K562 (cell line): ENCODE measurements at regions not wholly inside any gene's neighbourhood (a gene's known extent, or its start where the extent isn't known, plus 50 kb on each side); places are given as distances from the start of the nearest gene placed in this dataset.

Experiments used
- ATAC-seq: fragments of 200-7000 bp; cut with Tn5 transposase; 3 replicates; pipeline ENCODE4 v1.9.1; 2020; ENCODE audit warnings: moderate library complexity
- BruUV-seq: library from RNA; stranded (reverse); fragments of 400-500 nt; replicated peaks from 2 replicates; lab custom pipeline; 2021; lab: Mats Ljungman, UMichigan
- CTCF ChIA-PET: fragments of 300-600 bp; formaldehyde crosslinking; extraction: SDS; loops from one replicate; lab custom pipeline; 2021; ENCODE audit warnings: low intra/inter-chr PET ratio; lab: Yijun Ruan, JAX
- POLR2A ChIA-PET: fragments of 300-600, 350-650 bp; sonication (Branson Sonifier 250); formaldehyde crosslinking; extraction: SDS; loops from one replicate; lab custom pipeline; 2021; ENCODE audit warnings: antibody characterized with exemption, inconsistent platforms; lab: Yijun Ruan, JAX
- DNase-seq, 4 experiments: peaks; one replicate each; pipeline versions ENCODE4 v3.0.0 to v3.0.0-alpha.2; 2011 to 2018; ENCODE audit warnings: low spot score in 3 of 4, mixed read lengths in 3 of 4; ENCODE audit errors: extremely low read depth in 1 of 4
- FAIRE-seq: peaks from 2 replicates; lab custom pipeline; 2011; peaks lifted over from hg19 to GRCh38; lab: Jason Lieb, UNC
- H2AFZ ChIP-seq: 2 replicates; pipeline ENCODE4 v1.6.0; 2011; ENCODE audit warnings: low read depth, low read length, control low read depth, inconsistent platforms
- H3K27ac ChIP-seq: fragments of 200-600 bp; 3 replicates; pipeline ENCODE4 v1.8.0; 2011; ENCODE audit warnings: low read depth, mild to moderate bottlenecking, control low read depth, inconsistent platforms, low read length, moderate library complexity, mixed read lengths; ENCODE audit errors: extremely low read depth
- H3K27me3 ChIP-seq, 2 experiments: fragments of 300-600 bp in 1 of 2; 2 replicates in 1 of 2; 3 replicates in 1 of 2; pipeline versions ENCODE4 v1.6.0 to v1.8.0; 2011; ENCODE audit warnings: inconsistent platforms in 2 of 2, low read length in 2 of 2, mild to moderate bottlenecking in 1 of 2, mixed read lengths in 1 of 2, moderate library complexity in 1 of 2; ENCODE audit not compliant: control insufficient read depth in 2 of 2, insufficient read depth in 2 of 2
- H3K36me3 ChIP-seq: fragments of 300-600 bp; 3 replicates; pipeline ENCODE4 v1.8.0; 2011; ENCODE audit warnings: mild to moderate bottlenecking, low read length, inconsistent platforms; ENCODE audit not compliant: control insufficient read depth, insufficient read depth
- H3K4me1 ChIP-seq, 2 experiments: fragments of 200-600 bp in 1 of 2; replicated peaks in 1 of 2; 2 replicates in 1 of 2; 3 replicates in 1 of 2; pipeline versions ENCODE4 v1.5.1 to v1.8.0; 2011; ENCODE audit warnings: inconsistent platforms in 2 of 2, low read length in 2 of 2, mild to moderate bottlenecking in 1 of 2, mixed read lengths in 1 of 2, moderate library complexity in 1 of 2; ENCODE audit not compliant: control insufficient read depth in 2 of 2, insufficient read depth in 2 of 2
- H3K4me2 ChIP-seq: 2 replicates; pipeline ENCODE4 v1.6.1; 2011; ENCODE audit warnings: low read length, control low read depth, inconsistent platforms, mixed read lengths; ENCODE audit not compliant: insufficient read depth
- H3K4me3 ChIP-seq: fragments of 200-600 bp; sonication (generic), shearing (Covaris generic); 2 replicates; pipeline ENCODE4 v1.5.1; 2016; ENCODE audit warnings: control low read depth, inconsistent platforms
- H3K79me2 ChIP-seq: fragments of 200-600 bp; 3 replicates; pipeline ENCODE4 v1.8.0; 2011; ENCODE audit warnings: low read length, inconsistent platforms; ENCODE audit not compliant: control insufficient read depth, insufficient read depth
- H3K9ac ChIP-seq, 2 experiments: 2 replicates each; pipeline versions ENCODE4 v1.6.0 to v1.6.1; 2011; ENCODE audit warnings: low read depth in 2 of 2, low read length in 2 of 2, control low read depth in 1 of 2, inconsistent platforms in 1 of 2, mild to moderate bottlenecking in 1 of 2, mixed read lengths in 1 of 2; ENCODE audit not compliant: insufficient read depth in 1 of 2
- H3K9me1 ChIP-seq: one replicate; pipeline ENCODE4 v1.6.0; 2011; ENCODE audit warnings: inconsistent platforms, mild to moderate bottlenecking, low read length, moderate library complexity; ENCODE audit not compliant: control insufficient read depth, insufficient read depth
- H3K9me3 ChIP-seq: replicated peaks from 2 replicates; pipeline ENCODE4 v1.5.1; 2011; ENCODE audit warnings: low read depth, low read length, inconsistent platforms; ENCODE audit not compliant: control insufficient read depth, insufficient read depth
- H4K20me1 ChIP-seq: replicated peaks from 2 replicates; pipeline ENCODE4 v1.6.1; 2011; ENCODE audit warnings: low read length, inconsistent platforms, mixed read lengths; ENCODE audit not compliant: control insufficient read depth, insufficient read depth
- ATF7 ChIP-seq: fragments of 450-650 bp; IDR thresholded peaks from 2 replicates; pipeline ENCODE4 v1.7.1; 2014; ENCODE audit warnings: mild to moderate bottlenecking, moderate library complexity
- CBX2 ChIP-seq: fragments of 200-600 bp; sonication (generic); IDR thresholded peaks from one replicate; pipeline ENCODE4 v1.6.1; 2012; ENCODE audit warnings: mild to moderate bottlenecking, low read length, inconsistent platforms; ENCODE audit not compliant: insufficient read depth, poor library complexity, severe bottlenecking
- CEBPG ChIP-seq, 3 experiments: fragments of 200-800 bp in 1 of 3; sonication (Bioruptor generic) in 1 of 3; sonication (generic) in 1 of 3; formaldehyde crosslinking in 1 of 3; IDR thresholded peaks in 2 of 3; conservative IDR thresholded peaks in 1 of 3; 2 replicates each; pipeline versions ENCODE4 v1.6.1 to v1.8.0; 2016 to 2022; ENCODE audit warnings: missing compliant biosample characterization in 2 of 3, missing genetic modification characterization in 2 of 3, mild to moderate bottlenecking in 1 of 3, missing genetic modification reagents in 1 of 3
- CHCHD3 ChIP-seq: fragments of 250-450 bp; sonication (Bioruptor Pico); IDR thresholded peaks from 2 replicates; pipeline ENCODE4 v2.1.2; 2022; ENCODE audit warnings: mild to moderate bottlenecking
- MTA1 ChIP-seq: fragments of 450-650 bp; IDR thresholded peaks from 2 replicates; pipeline ENCODE4 v1.6.1; 2017; ENCODE audit warnings: borderline replicate concordance
- SAFB2 ChIP-seq: fragments of 200-400 bp; formaldehyde crosslinking; IDR thresholded peaks from 2 replicates; pipeline ENCODE4 v1.6.1; 2018; ENCODE audit warnings: borderline replicate concordance, low read length, low read depth, moderate library complexity; ENCODE audit not compliant: severe bottlenecking
- SMARCE1 ChIP-seq: fragments of 450-650 bp; IDR thresholded peaks from 2 replicates; pipeline ENCODE4 v1.7.1; 2016; ENCODE audit warnings: mild to moderate bottlenecking
- ZBTB1 ChIP-seq: sonication (generic); formaldehyde crosslinking; IDR thresholded peaks from 2 replicates; pipeline ENCODE4 v1.8.1; 2023; ENCODE audit warnings: missing genetic modification reagents, low read depth, mild to moderate bottlenecking, borderline replicate concordance
- ZC3H11A ChIP-seq: IDR thresholded peaks from 2 replicates; pipeline ENCODE4 v1.6.1; 2012; ENCODE audit warnings: low read depth, low read length, improper control_type of control experiment
- WGBS: fragments of 100-300 bp; shearing (Covaris generic); methylation state at CpG from one replicate; pipeline ENCODE4 v1.1.6; 2016; ENCODE audit warnings: low coverage, mixed read lengths; ENCODE audit not compliant: insufficient coverage; ENCODE audit errors: missing lambda C conversion rate; 5-methylcytosine and 5-hydroxymethylcytosine counted together
- in situ Hi-C: fragments of 300-500 bp; cut with MboI; formaldehyde crosslinking; loops from 4 replicates; pipeline ENCODE4 v1.15.0; 2018; ENCODE audit warnings: inconsistent platforms, mixed read lengths
- intact Hi-C: fragments of 100-400 bp; cut with micrococcal nuclease; formaldehyde crosslinking; loops from 2 replicates; pipeline ENCODE4 v1.14.2; 2022
- TF ChIP-seq, protein P1 (sequence below): sonication (generic); formaldehyde crosslinking; IDR thresholded peaks from 2 replicates; pipeline ENCODE4 v1.8.1; 2023; ENCODE audit warnings: mild to moderate bottlenecking, missing genetic modification reagents
- TF ChIP-seq, protein P2 (sequence below): fragments of 250-450 bp; sonication (Bioruptor Pico); IDR thresholded peaks from 2 replicates; pipeline ENCODE4 v1.9.0; 2021; ENCODE audit warnings: mild to moderate bottlenecking, inconsistent platforms
- TF ChIP-seq, protein P3 (sequence below): sonication (generic); IDR thresholded peaks from 2 replicates; pipeline ENCODE4 v1.6.1; 2016
- TF ChIP-seq, protein P4 (sequence below): fragments of 250-450 bp; sonication (Bioruptor Pico); IDR thresholded peaks from 2 replicates; pipeline ENCODE4 v1.8.0; 2021; ENCODE audit warnings: borderline replicate concordance, mild to moderate bottlenecking, moderate library complexity; ENCODE audit not compliant: poor library complexity, severe bottlenecking

DNA sequence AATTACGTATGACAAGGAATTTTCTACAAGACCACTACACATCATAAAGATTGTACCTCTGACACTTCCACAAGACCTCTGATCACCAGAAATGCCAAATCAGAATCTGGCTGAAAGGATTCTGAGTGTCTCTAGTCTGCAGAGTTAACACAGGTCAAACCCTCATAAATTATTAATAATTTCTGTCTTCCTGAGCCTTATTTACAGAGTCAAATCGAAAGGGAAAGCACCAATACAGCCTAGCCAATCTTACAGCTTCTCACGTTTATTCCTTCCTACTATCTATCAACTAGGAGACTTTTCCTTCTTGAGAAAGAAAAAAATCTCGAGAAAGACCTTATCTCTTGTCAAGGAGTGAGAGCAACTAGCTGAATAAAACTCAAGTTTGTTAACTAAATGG lies 2151.6 kb downstream of the MRPL39 start (continued):
- TF ChIP-seq, protein P1, sequence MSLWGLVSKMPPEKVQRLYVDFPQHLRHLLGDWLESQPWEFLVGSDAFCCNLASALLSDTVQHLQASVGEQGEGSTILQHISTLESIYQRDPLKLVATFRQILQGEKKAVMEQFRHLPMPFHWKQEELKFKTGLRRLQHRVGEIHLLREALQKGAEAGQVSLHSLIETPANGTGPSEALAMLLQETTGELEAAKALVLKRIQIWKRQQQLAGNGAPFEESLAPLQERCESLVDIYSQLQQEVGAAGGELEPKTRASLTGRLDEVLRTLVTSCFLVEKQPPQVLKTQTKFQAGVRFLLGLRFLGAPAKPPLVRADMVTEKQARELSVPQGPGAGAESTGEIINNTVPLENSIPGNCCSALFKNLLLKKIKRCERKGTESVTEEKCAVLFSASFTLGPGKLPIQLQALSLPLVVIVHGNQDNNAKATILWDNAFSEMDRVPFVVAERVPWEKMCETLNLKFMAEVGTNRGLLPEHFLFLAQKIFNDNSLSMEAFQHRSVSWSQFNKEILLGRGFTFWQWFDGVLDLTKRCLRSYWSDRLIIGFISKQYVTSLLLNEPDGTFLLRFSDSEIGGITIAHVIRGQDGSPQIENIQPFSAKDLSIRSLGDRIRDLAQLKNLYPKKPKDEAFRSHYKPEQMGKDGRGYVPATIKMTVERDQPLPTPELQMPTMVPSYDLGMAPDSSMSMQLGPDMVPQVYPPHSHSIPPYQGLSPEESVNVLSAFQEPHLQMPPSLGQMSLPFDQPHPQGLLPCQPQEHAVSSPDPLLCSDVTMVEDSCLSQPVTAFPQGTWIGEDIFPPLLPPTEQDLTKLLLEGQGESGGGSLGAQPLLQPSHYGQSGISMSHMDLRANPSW (CRISPR knock-in tag) = no peak

DNA sequence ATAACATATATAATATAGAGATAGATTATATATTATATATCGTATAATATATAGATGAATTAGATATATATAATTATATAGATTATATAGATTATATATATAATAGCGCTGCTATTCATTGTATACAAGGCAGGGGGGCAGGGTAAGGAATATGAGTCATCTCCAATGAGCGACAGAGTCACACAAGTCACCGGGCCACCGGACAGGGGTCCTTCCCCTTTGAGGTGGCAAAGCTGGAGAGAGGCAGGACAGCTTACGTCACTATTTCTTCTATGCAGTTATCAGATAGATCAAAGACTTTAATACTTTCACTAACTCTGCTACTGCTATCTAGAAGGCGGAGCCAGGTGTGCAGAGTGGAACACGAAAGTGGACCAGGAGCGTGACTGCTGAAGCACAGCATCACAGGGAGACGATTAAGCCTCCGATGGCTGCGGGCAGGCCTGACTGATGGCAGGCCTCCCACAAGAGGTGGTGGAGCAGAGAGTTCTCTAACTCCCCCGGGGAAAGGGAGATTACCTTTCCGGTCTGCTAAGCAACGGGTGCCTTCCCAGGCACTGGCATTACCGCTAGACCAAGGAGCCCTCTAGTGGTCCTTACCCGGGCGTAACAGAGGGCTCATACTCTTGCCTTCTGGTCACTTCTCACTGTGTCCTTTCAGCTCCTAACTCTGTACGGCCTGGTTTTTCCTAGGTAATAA lies 2154.7 kb downstream of the MRPL39 start:
- BruUV-seq = no TSS peak
- peak in 1 of 4 experiments; percentile 3 for DNase-seq
- no peaks in the 10 kb centered on the region for H4K20me1 ChIP-seq
- intact Hi-C loops (no loop called here), in situ Hi-C loops (no loop called here)
- H3K27ac ChIP-seq = no peak overlapping the region
- WGBS = 1% methylated on average over 19 of the region's 19 CpGs
- H3K4me1 ChIP-seq = no peaks in the 10 kb centered on the region
- no peaks in the 10 kb centered on the region for H3K27me3 ChIP-seq
- no peak for TF ChIP-seq SMARCE1
- no peak for TF ChIP-seq MTA1
- TF ChIP-seq CBX2 = no peak
- TF ChIP-seq SAFB2 = no peak
- TF ChIP-seq CHCHD3 (CRISPR knock-in tag) = no peak
- TF ChIP-seq, protein P2, sequence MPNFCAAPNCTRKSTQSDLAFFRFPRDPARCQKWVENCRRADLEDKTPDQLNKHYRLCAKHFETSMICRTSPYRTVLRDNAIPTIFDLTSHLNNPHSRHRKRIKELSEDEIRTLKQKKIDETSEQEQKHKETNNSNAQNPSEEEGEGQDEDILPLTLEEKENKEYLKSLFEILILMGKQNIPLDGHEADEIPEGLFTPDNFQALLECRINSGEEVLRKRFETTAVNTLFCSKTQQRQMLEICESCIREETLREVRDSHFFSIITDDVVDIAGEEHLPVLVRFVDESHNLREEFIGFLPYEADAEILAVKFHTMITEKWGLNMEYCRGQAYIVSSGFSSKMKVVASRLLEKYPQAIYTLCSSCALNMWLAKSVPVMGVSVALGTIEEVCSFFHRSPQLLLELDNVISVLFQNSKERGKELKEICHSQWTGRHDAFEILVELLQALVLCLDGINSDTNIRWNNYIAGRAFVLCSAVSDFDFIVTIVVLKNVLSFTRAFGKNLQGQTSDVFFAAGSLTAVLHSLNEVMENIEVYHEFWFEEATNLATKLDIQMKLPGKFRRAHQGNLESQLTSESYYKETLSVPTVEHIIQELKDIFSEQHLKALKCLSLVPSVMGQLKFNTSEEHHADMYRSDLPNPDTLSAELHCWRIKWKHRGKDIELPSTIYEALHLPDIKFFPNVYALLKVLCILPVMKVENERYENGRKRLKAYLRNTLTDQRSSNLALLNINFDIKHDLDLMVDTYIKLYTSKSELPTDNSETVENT (CRISPR knock-in tag) = no peak
- TF ChIP-seq ATF7 = no peak
- TF ChIP-seq CEBPG (CRISPR knock-in tag; IDR thresholded peaks at IDR 0.05) = no peak
- TF ChIP-seq CEBPG (tag; conservative IDR thresholded peaks at IDR 0.05 in 1 of 2, IDR thresholded peaks at IDR 0.05 in 1 of 2) = no peak
- TF ChIP-seq, protein P3, sequence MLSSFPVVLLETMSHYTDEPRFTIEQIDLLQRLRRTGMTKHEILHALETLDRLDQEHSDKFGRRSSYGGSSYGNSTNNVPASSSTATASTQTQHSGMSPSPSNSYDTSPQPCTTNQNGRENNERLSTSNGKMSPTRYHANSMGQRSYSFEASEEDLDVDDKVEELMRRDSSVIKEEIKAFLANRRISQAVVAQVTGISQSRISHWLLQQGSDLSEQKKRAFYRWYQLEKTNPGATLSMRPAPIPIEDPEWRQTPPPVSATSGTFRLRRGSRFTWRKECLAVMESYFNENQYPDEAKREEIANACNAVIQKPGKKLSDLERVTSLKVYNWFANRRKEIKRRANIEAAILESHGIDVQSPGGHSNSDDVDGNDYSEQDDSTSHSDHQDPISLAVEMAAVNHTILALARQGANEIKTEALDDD = no peak
- TF ChIP-seq, protein P4, sequence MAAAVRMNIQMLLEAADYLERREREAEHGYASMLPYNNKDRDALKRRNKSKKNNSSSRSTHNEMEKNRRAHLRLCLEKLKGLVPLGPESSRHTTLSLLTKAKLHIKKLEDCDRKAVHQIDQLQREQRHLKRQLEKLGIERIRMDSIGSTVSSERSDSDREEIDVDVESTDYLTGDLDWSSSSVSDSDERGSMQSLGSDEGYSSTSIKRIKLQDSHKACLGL (CRISPR knock-in tag) = no peak
- no peak for TF ChIP-seq ZC3H11A
- TF ChIP-seq ZBTB1 (CRISPR knock-in tag) = no peak
- H3K9me1 ChIP-seq = no peaks in the 10 kb centered on the region
- no peak for FAIRE-seq
- no peak overlapping the region for H3K4me3 ChIP-seq
- H3K9me3 ChIP-seq = no peaks in the 10 kb centered on the region
- CTCF ChIA-PET = no interaction called here
- H3K79me2 ChIP-seq = no peaks in the 10 kb centered on the region
- no peak for ATAC-seq
- H3K36me3 ChIP-seq = no peaks in the 10 kb centered on the region
- H2AFZ ChIP-seq = no peak overlapping the region
- POLR2A ChIA-PET = no interaction called here
- H3K4me2 ChIP-seq = no peak overlapping the region
- no peak overlapping the region for H3K9ac ChIP-seq
